SK-N-SH treated with all-trans-retinoic acid at 6 μM for 48 hours (cell line): ENCODE measurements at regions not wholly inside any gene's neighbourhood (a gene's known extent, or its start where the extent isn't known, plus 50 kb on each side); places are given as distances from the start of the nearest gene placed in this dataset.

Source experiments
- ATAC-seq: fragments of 200-7000 bp; cut with Tn5 transposase; 3 replicates; pipeline ENCODE4 v1.9.1; 2020; ENCODE audit warnings: mild to moderate bottlenecking, moderate library complexity
- BACH2 ChIP-seq: fragments of 250-450 bp; sonication (Bioruptor Pico); IDR thresholded peaks from 2 replicates; pipeline ENCODE4 v1.9.0; 2021; ENCODE audit warnings: mild to moderate bottlenecking, borderline replicate concordance
- CSDC2 ChIP-seq: fragments of 250-450 bp; sonication (Bioruptor Pico); IDR thresholded peaks from 2 replicates; pipeline ENCODE4 v1.5.0; 2020; ENCODE audit warnings: mild to moderate bottlenecking, moderate library complexity
- CSRNP3 ChIP-seq: fragments of 250-450 bp; sonication (Bioruptor Pico); IDR thresholded peaks from 2 replicates; pipeline ENCODE4 v1.5.1; 2021; ENCODE audit warnings: mild to moderate bottlenecking, moderate library complexity
- ESRRG ChIP-seq: fragments of 250-450 bp; sonication (Bioruptor Pico); IDR thresholded peaks from 2 replicates; pipeline ENCODE4 v1.6.1; 2021; ENCODE audit warnings: mild to moderate bottlenecking
- GLIS3 ChIP-seq: fragments of 250-450 bp; sonication (Bioruptor Pico); IDR thresholded peaks from 2 replicates; pipeline ENCODE4 v1.5.0; 2020; ENCODE audit warnings: mild to moderate bottlenecking, moderate library complexity
- ISL1 ChIP-seq: fragments of 250-450 bp; sonication (Bioruptor Pico); IDR thresholded peaks from 2 replicates; pipeline ENCODE4 v2.1.2; 2022; ENCODE audit warnings: mild to moderate bottlenecking, moderate library complexity
- OSR1 ChIP-seq: fragments of 250-450 bp; sonication (Bioruptor Pico); IDR thresholded peaks from 2 replicates; pipeline ENCODE4 v1.8.0; 2022; ENCODE audit warnings: moderate library complexity, mild to moderate bottlenecking, inconsistent platforms
- PATZ1 ChIP-seq: fragments of 250-450 bp; sonication (Bioruptor Pico); IDR thresholded peaks from 2 replicates; pipeline ENCODE4 v1.8.0; 2020; ENCODE audit warnings: mild to moderate bottlenecking, moderate library complexity, borderline replicate concordance
- POU6F1 ChIP-seq: fragments of 250-450 bp; sonication (Bioruptor Pico); IDR thresholded peaks from 2 replicates; pipeline ENCODE4 v1.8.0; 2021; ENCODE audit warnings: low read depth, mild to moderate bottlenecking, moderate library complexity, borderline replicate concordance
- PPARA ChIP-seq: fragments of 250-450 bp; sonication (Bioruptor Pico); IDR thresholded peaks from 2 replicates; pipeline ENCODE4 v1.5.0; 2020; ENCODE audit warnings: mild to moderate bottlenecking, borderline replicate concordance
- RARB ChIP-seq: fragments of 250-450 bp; sonication (Bioruptor Pico); IDR thresholded peaks from 2 replicates; pipeline ENCODE4 v1.8.0; 2021; ENCODE audit warnings: mild to moderate bottlenecking, moderate library complexity
- SNAI2 ChIP-seq: fragments of 250-450 bp; sonication (Bioruptor Pico); IDR thresholded peaks from 2 replicates; pipeline ENCODE4 v1.5.0; 2020; ENCODE audit warnings: mild to moderate bottlenecking, moderate library complexity
- TCF4 ChIP-seq: fragments of 250-450 bp; sonication (Bioruptor Pico); IDR thresholded peaks from 2 replicates; pipeline ENCODE4 v1.8.0; 2021; ENCODE audit warnings: mild to moderate bottlenecking, moderate library complexity, borderline replicate concordance
- TOX ChIP-seq: fragments of 250-450 bp; sonication (Bioruptor Pico); IDR thresholded peaks from 2 replicates; pipeline ENCODE4 v1.8.0; 2021; ENCODE audit warnings: mild to moderate bottlenecking, moderate library complexity, borderline replicate concordance
- ZC3H10 ChIP-seq: fragments of 250-450 bp; sonication (Bioruptor Pico); IDR thresholded peaks from 2 replicates; pipeline ENCODE4 v1.5.1; 2021; ENCODE audit warnings: mild to moderate bottlenecking, moderate library complexity
- ZFP3 ChIP-seq: fragments of 250-450 bp; sonication (Bioruptor Pico); IDR thresholded peaks from 2 replicates; pipeline ENCODE4 v1.5.0; 2020; ENCODE audit warnings: mild to moderate bottlenecking, moderate library complexity
- ZFP30 ChIP-seq: fragments of 450-650 bp; formaldehyde crosslinking; IDR thresholded peaks from 2 replicates; pipeline ENCODE4 v1.5.0; 2022; ENCODE audit warnings: mild to moderate bottlenecking, moderate library complexity
- ZNF565 ChIP-seq: fragments of 450-650 bp; formaldehyde crosslinking; conservative IDR thresholded peaks from 2 replicates; pipeline ENCODE4 v1.5.0; 2020; ENCODE audit warnings: low read depth, mild to moderate bottlenecking, moderate library complexity
- ZNF70 ChIP-seq: fragments of 450-650 bp; formaldehyde crosslinking; IDR thresholded peaks from 2 replicates; pipeline ENCODE4 v1.5.0; 2020; ENCODE audit warnings: mild to moderate bottlenecking, moderate library complexity
- ZNF8 ChIP-seq: fragments of 450-650 bp; formaldehyde crosslinking; IDR thresholded peaks from 2 replicates; pipeline ENCODE4 v1.5.0; 2020; ENCODE audit warnings: mild to moderate bottlenecking, moderate library complexity
- TF ChIP-seq, protein P1 (sequence below): fragments of 250-450 bp; sonication (Bioruptor Pico); IDR thresholded peaks from 2 replicates; pipeline ENCODE4 v1.5.1; 2020; ENCODE audit warnings: low read depth, mild to moderate bottlenecking, moderate library complexity

DNA sequence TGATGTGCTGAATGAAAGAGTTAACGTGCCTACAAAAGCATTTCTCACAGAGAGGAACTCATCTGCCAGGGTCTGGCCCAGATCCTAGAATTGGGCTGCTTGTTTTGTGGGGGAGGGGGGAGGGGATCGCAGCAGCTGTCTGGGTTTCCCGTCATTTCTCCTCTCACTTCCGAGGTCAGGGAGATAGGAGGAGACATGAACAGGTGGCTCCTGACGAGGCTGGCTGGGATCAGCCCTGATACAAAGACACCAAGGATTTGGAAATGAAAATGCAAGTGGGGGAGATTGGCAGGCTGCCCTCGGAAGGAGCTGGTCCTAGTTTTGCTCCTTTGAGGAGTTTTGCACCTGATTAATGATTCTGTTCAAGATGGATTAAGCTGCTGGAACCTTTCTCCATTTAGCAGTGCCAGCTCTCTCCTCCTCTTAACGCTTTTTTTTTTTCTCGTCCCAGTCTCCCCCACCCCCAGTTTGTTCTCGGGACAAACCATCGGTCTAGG is 86.8 kb upstream of the KMT2C start:
- ATAC-seq, result no peak
- TF ChIP-seq RARB (CRISPR knock-in tag), result no peak
- TF ChIP-seq ESRRG (CRISPR knock-in tag), result no peak
- no peak for TF ChIP-seq CSRNP3 (CRISPR knock-in tag)
- TF ChIP-seq CSDC2 (CRISPR knock-in tag), result no peak
- no peak for TF ChIP-seq BACH2
- no peak for TF ChIP-seq TOX (CRISPR knock-in tag)
- no peak for TF ChIP-seq ZNF70 (CRISPR knock-in tag)
- no peak for TF ChIP-seq SNAI2
- no peak for TF ChIP-seq ZNF8
- TF ChIP-seq, protein P1, sequence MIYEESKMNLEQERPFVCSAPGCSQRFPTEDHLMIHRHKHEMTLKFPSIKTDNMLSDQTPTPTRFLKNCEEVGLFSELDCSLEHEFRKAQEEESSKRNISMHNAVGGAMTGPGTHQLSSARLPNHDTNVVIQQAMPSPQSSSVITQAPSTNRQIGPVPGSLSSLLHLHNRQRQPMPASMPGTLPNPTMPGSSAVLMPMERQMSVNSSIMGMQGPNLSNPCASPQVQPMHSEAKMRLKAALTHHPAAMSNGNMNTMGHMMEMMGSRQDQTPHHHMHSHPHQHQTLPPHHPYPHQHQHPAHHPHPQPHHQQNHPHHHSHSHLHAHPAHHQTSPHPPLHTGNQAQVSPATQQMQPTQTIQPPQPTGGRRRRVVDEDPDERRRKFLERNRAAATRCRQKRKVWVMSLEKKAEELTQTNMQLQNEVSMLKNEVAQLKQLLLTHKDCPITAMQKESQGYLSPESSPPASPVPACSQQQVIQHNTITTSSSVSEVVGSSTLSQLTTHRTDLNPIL (CRISPR knock-in tag), result no peak
- TF ChIP-seq PATZ1, result no peak
- TF ChIP-seq OSR1 (CRISPR knock-in tag), result no peak
- TF ChIP-seq GLIS3 (CRISPR knock-in tag), result no peak
- no peak for TF ChIP-seq ZC3H10 (CRISPR knock-in tag)
- no peak for TF ChIP-seq ZFP30 (CRISPR knock-in tag)

DNA sequence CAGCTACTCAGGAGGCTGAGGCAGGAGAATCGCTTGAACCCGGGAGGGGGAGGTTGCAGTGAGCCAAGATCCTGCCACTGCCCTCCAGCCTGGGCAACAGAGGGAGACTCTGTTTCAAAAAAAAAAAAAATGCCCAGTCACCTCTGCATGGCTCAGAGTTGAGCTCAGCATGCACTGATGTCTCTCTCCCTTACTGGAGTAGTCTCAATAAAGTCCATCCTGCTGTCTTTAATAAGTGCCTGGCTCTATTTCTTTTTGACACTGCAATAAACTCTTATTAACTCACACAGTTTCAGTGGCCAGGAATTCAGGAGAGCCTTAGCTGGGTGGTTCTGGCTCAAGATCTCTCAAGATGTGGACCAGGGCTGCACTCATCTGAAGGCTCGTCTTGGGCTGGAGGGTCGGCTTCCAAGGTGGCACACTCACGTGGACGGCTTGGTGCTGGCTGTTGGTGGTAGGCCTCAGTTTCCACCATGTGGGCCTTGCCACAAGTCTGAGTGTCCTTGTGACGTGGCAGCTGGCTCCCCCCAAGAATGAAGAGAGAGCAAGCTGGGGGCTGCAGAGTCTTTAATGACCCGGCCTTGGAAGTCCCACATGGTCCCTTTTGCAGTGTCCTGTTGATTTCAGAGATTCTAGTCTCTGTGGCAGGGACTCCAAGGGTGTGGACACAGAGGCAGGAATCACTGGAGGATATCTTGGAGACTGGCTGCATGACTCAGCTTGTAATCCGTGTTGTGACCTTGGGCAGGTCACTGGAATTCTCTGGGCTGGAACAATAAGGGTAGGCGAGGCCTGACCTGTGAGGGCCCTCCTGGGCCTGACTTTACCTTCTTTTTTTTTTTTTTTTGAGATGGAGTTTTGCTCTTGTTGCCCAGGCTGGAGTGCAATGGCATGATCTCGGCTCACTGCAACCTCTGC is 85.9 kb upstream of the KMT2C start:
- TF ChIP-seq TCF4 (CRISPR knock-in tag) (no peak), PATZ1 (no peak), ZNF70 (CRISPR knock-in tag) (no peak), ISL1 (no peak), RARB (CRISPR knock-in tag) (no peak), TOX (CRISPR knock-in tag) (no peak), POU6F1 (CRISPR knock-in tag) (no peak), ZFP30 (CRISPR knock-in tag) (no peak), PPARA (no peak)
- no peak for ATAC-seq

DNA sequence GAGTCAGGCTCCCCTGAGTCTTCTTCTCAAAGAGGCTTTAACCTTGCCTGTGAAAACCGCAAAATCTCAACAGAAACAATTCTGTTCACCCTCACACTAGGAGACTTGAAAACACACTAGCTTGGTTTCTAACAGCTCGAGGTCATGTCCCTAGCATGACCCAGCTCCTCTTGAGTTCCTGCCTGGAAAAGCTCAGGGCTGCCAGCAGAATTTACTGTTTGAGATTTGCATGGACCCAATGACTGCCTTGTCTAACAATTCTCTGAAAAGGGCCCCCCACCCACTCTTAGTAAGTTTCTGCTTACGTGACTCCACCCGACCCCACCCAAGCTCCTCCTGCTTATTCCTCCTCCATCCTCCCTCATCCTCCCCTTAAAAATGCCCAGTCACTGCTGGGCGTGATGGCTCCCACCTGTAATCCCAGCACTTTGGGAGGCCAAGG is 85.1 kb upstream of the KMT2C start:
- TF ChIP-seq PPARA (no peak), GLIS3 (CRISPR knock-in tag) (no peak), ZFP30 (CRISPR knock-in tag) (no peak), ISL1 (no peak), ZNF565 (no peak), TCF4 (CRISPR knock-in tag) (no peak), RARB (CRISPR knock-in tag) (no peak)
- ATAC-seq, result no peak

GRCh38 chr7:152519290-152519689 is 83.5 kb upstream of the KMT2C start:
- ATAC-seq, result no peak
- TF ChIP-seq ZC3H10 (CRISPR knock-in tag) (no peak), ZFP30 (CRISPR knock-in tag) (no peak), ISL1 (no peak), TOX (CRISPR knock-in tag) (no peak), ZFP3 (CRISPR knock-in tag) (no peak), BACH2 (no peak), ESRRG (CRISPR knock-in tag) (no peak), CSDC2 (CRISPR knock-in tag) (no peak), POU6F1 (CRISPR knock-in tag) (no peak), ZNF8 (no peak), ZNF565 (no peak), OSR1 (CRISPR knock-in tag) (no peak), PATZ1 (no peak), GLIS3 (CRISPR knock-in tag) (no peak)
